IMR-90 (cell line): ENCODE measurements at regions not wholly inside any gene's neighbourhood (a gene's known extent, or its start where the extent isn't known, plus 50 kb on each side); places are given as distances from the start of the nearest gene placed in this dataset.

Source experiments
- ATAC-seq: fragments of 200-7000 bp; cut with Tn5 transposase; 2 replicates; pipeline ENCODE4 v1.9.1; 2020; ENCODE audit warnings: low read depth, mild to moderate bottlenecking, moderate library complexity
- BruUV-seq: library from RNA; stranded (reverse); fragments of 400-500 nt; replicated peaks from 2 replicates; lab custom pipeline; 2021; lab: Mats Ljungman, UMichigan
- CTCF ChIA-PET: fragments of 300-600 bp; formaldehyde crosslinking; extraction: SDS; loops from one replicate; lab custom pipeline; 2021; ENCODE audit warnings: antibody characterized with exemption; lab: Yijun Ruan, JAX
- POLR2A ChIA-PET: fragments of 300-600 bp; sonication (Branson Sonifier 250); formaldehyde crosslinking; loops from one replicate; lab custom pipeline; 2022; ENCODE audit warnings: antibody characterized with exemption; ENCODE audit not compliant: unreplicated experiment; lab: Charles Lee
- DNase-seq: peaks from one replicate; pipeline ENCODE4 v3.0.0; 2013
- H2AFZ ChIP-seq: replicated peaks from 2 replicates; pipeline ENCODE3; 2013; ENCODE audit warnings: low read length, mild to moderate bottlenecking; ENCODE audit not compliant: poor library complexity
- H2AK5ac ChIP-seq: 2 replicates; pipeline ENCODE4 v1.6.1; 2013; ENCODE audit warnings: low read depth, low read length, inconsistent platforms
- H2AK9ac ChIP-seq: replicated peaks from 2 replicates; pipeline ENCODE3; 2013; ENCODE audit warnings: mild to moderate bottlenecking, low read depth, low read length, moderate library complexity; ENCODE audit not compliant: poor library complexity
- H2BK120ac ChIP-seq: 2 replicates; pipeline ENCODE4 v1.6.1; 2013; ENCODE audit warnings: low read depth, low read length, inconsistent platforms
- H2BK15ac ChIP-seq: 3 replicates; pipeline ENCODE4 v1.6.1; 2013; ENCODE audit warnings: low read depth, low read length, inconsistent platforms
- H2BK20ac ChIP-seq: 2 replicates; pipeline ENCODE4 v1.6.1; 2013; ENCODE audit warnings: low read depth, mild to moderate bottlenecking, inconsistent platforms, low read length, moderate library complexity
- H2BK5ac ChIP-seq: 2 replicates; pipeline ENCODE4 v1.6.1; 2013; ENCODE audit warnings: mild to moderate bottlenecking, low read depth, low read length, inconsistent platforms; ENCODE audit not compliant: poor library complexity, severe bottlenecking
- H3K14ac ChIP-seq: replicated peaks from 2 replicates; pipeline ENCODE4 v1.6.1; 2013; ENCODE audit warnings: low read depth, low read length, inconsistent platforms
- H3K18ac ChIP-seq: 2 replicates; pipeline ENCODE4 v1.6.1; 2013; ENCODE audit warnings: low read depth, low read length, control low read depth
- H3K23ac ChIP-seq: 2 replicates; pipeline ENCODE4 v1.6.1; 2013; ENCODE audit warnings: low read depth, low read length, inconsistent platforms
- H3K27ac ChIP-seq: 2 replicates; pipeline ENCODE4 v1.5.1; 2013; ENCODE audit warnings: mild to moderate bottlenecking, control low read depth, low read length; ENCODE audit not compliant: insufficient read depth
- H3K27me3 ChIP-seq: 2 replicates; pipeline ENCODE4 v1.6.1; 2013; ENCODE audit warnings: low read length; ENCODE audit not compliant: control insufficient read depth, insufficient read depth
- H3K36me3 ChIP-seq: 2 replicates; pipeline ENCODE4 v1.6.1; 2013; ENCODE audit warnings: low read length, mixed read lengths; ENCODE audit not compliant: control insufficient read depth, insufficient read depth
- H3K4ac ChIP-seq: 2 replicates; pipeline ENCODE4 v1.6.1; 2013; ENCODE audit warnings: low read depth, low read length, inconsistent platforms
- H3K4me1 ChIP-seq: 2 replicates; pipeline ENCODE4 v1.6.1; 2013; ENCODE audit warnings: low read length, mixed read lengths; ENCODE audit not compliant: control insufficient read depth, insufficient read depth
- H3K4me2 ChIP-seq: 2 replicates; pipeline ENCODE4 v1.6.1; 2013; ENCODE audit warnings: low read depth, mild to moderate bottlenecking, control low read depth, low read length, moderate library complexity
- H3K4me3 ChIP-seq: 2 replicates; pipeline ENCODE4 v1.5.1; 2013; ENCODE audit warnings: low read depth, mild to moderate bottlenecking, control low read depth, low read length, moderate library complexity; ENCODE audit not compliant: insufficient read depth
- H3K56ac ChIP-seq: 2 replicates; pipeline ENCODE4 v1.6.1; 2013; ENCODE audit warnings: low read length, inconsistent platforms; ENCODE audit not compliant: insufficient read depth; ENCODE audit errors: extremely low read depth
- H3K79me1 ChIP-seq, 2 experiments: 2 replicates each; pipeline ENCODE4 v1.6.1; 2013; ENCODE audit warnings: low read length in 2 of 2, inconsistent platforms in 1 of 2, low read depth in 1 of 2
- H3K9ac ChIP-seq: 2 replicates; pipeline ENCODE4 v1.6.1; 2013; ENCODE audit warnings: low read depth, low read length, control low read depth
- H3K9me1 ChIP-seq: 2 replicates; pipeline ENCODE4 v1.6.1; 2013; ENCODE audit warnings: low read length, inconsistent platforms; ENCODE audit not compliant: insufficient read depth
- H3K9me3 ChIP-seq: 2 replicates; pipeline ENCODE4 v1.6.1; 2013; ENCODE audit warnings: low read length; ENCODE audit not compliant: control insufficient read depth, insufficient read depth
- H4K20me1 ChIP-seq: 2 replicates; pipeline ENCODE4 v1.6.1; 2013; ENCODE audit warnings: low read length, inconsistent platforms; ENCODE audit not compliant: insufficient read depth
- H4K5ac ChIP-seq: 2 replicates; pipeline ENCODE4 v1.6.1; 2013; ENCODE audit warnings: mild to moderate bottlenecking, low read depth, low read length, control low read depth
- H4K8ac ChIP-seq, 2 experiments: 2 replicates each; pipeline ENCODE4 v1.6.1; 2013; ENCODE audit warnings: low read depth in 2 of 2, low read length in 2 of 2, control low read depth in 1 of 2, inconsistent platforms in 1 of 2
- H4K91ac ChIP-seq: 2 replicates; pipeline ENCODE4 v1.6.1; 2013; ENCODE audit warnings: low read depth, low read length, inconsistent platforms; ENCODE audit not compliant: insufficient read depth
- BHLHE40 ChIP-seq: fragments of 150-350 bp; IDR thresholded peaks from 2 replicates; pipeline ENCODE4 v1.6.1; 2016; ENCODE audit warnings: mild to moderate bottlenecking, low read depth, low read length
- CEBPB ChIP-seq: IDR thresholded peaks from 2 replicates; pipeline ENCODE4 v1.6.1; 2012; ENCODE audit warnings: low read depth, low read length, improper control_type of control experiment
- MAZ ChIP-seq: IDR thresholded peaks from 2 replicates; pipeline ENCODE4 v1.6.1; 2012; ENCODE audit warnings: low read depth, mild to moderate bottlenecking, low read length, improper control_type of control experiment, moderate library complexity, borderline replicate concordance
- NFE2L2 ChIP-seq: fragments of 150-350 bp; IDR thresholded peaks from 2 replicates; pipeline ENCODE4 v1.6.1; 2016; ENCODE audit warnings: low read depth, mild to moderate bottlenecking, low read length
- RAD21 ChIP-seq: IDR thresholded peaks from 2 replicates; pipeline ENCODE4 v1.6.1; 2012; ENCODE audit warnings: low read length, improper control_type of control experiment
- RCOR1 ChIP-seq: IDR thresholded peaks from 2 replicates; pipeline ENCODE4 v1.6.1; 2012; ENCODE audit warnings: mild to moderate bottlenecking, low read length, improper control_type of control experiment; ENCODE audit not compliant: insufficient replicate concordance
- SMC3 ChIP-seq: fragments of 150-350 bp; IDR thresholded peaks from 2 replicates; pipeline ENCODE4 v1.6.1; 2016; ENCODE audit warnings: low read depth, mild to moderate bottlenecking, antibody characterized with exemption, low read length, moderate library complexity
- WGBS, 2 experiments: methylation state at CpG; one replicate each; pipeline versions ENCODE4 v1.1.5 to v1.1.7; 2013; ENCODE audit warnings: missing lambda C conversion rate in 2 of 2; ENCODE audit not compliant: insufficient read length in 1 of 2; ENCODE audit errors: extremely low coverage in 2 of 2; 5-methylcytosine and 5-hydroxymethylcytosine counted together
- dilution Hi-C: fragments of 300-500 bp; cut with HindIII; formaldehyde crosslinking; loops from one replicate; pipeline ENCODE4 v1.14.3; 2018; ENCODE audit warnings: low sequenced_read_pairs; ENCODE audit not compliant: unreplicated experiment
- in situ Hi-C: fragments of 300-500 bp; cut with MboI; formaldehyde crosslinking; loops from 3 replicates; pipeline ENCODE4 v1.14.3; 2019; ENCODE audit warnings: low sequenced_read_pairs, inconsistent platforms, mixed read lengths
- intact Hi-C: fragments of 100-400 bp; cut with micrococcal nuclease; formaldehyde crosslinking; loops from 2 replicates; pipeline ENCODE4 v1.10.0; 2022

DNA sequence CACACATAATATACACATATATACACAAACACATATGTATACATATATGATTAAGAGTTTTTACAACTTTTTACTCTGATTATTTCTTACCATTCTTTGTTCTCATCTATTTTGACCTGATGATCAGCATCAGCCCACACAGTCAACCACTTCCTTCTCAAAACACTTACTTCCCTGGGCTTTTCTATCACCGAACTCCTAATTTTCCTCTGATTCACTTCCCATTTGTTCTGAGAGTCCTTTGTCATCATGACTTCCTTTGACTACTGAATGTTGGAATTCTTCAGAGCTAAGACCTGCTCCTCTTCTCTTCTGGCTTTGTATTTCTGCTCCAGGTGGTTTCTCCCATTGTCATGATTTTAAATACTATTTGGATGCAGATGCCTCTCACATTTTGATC lies 209.5 kb upstream of the AFF2 start:
- H2BK20ac ChIP-seq: no peak overlapping the region
- H3K4ac ChIP-seq: no peak overlapping the region
- no peaks in the 10 kb centered on the region for H3K36me3 ChIP-seq
- no peak overlapping the region for H3K18ac ChIP-seq
- intact Hi-C loops (no loop called here), in situ Hi-C loops (no loop called here), dilution Hi-C loops (no loop called here)
- ATAC-seq (no peak), DNase-seq (no peak)
- H3K4me1 ChIP-seq: no peaks in the 10 kb centered on the region
- no peaks in the 10 kb centered on the region for H3K79me1 ChIP-seq
- no peak overlapping the region for H3K23ac ChIP-seq
- no peak overlapping the region for H2BK5ac ChIP-seq
- H3K4me2 ChIP-seq: no peak overlapping the region
- H2AK5ac ChIP-seq: no peak overlapping the region
- TF ChIP-seq MAZ (no peak), NFE2L2 (no peak), BHLHE40 (no peak), RCOR1 (no peak), SMC3 (no peak), RAD21 (no peak), CEBPB (no peak)
- H3K27ac ChIP-seq: no peak overlapping the region
- no peak overlapping the region for H3K14ac ChIP-seq
- H2BK15ac ChIP-seq: no peak overlapping the region
- no peak overlapping the region for H4K8ac ChIP-seq
- H4K5ac ChIP-seq: no peak overlapping the region
- H2BK120ac ChIP-seq: no peak overlapping the region
- H3K9ac ChIP-seq: no peak overlapping the region
- H3K56ac ChIP-seq: no peak overlapping the region
- no peaks in the 10 kb centered on the region for H4K20me1 ChIP-seq
- H3K9me3 ChIP-seq: peaks cover 3% of the 10 kb centered on the region
- ChIA-PET CTCF (no interaction called here), POLR2A (no interaction called here)
- H4K91ac ChIP-seq: no peak overlapping the region
- H2AK9ac ChIP-seq: no peak overlapping the region
- no peaks in the 10 kb centered on the region for H3K27me3 ChIP-seq
- H2AFZ ChIP-seq: no peak overlapping the region
- no peak overlapping the region for H3K4me3 ChIP-seq
- no peaks in the 10 kb centered on the region for H3K9me1 ChIP-seq
- no TSS peak for BruUV-seq
- WGBS, 2 experiments: no CpG with 5 or more reads among the region's 1 CpG
